G401 (cell line): ENCODE measurements at regions not wholly inside any gene's neighbourhood (a gene's known extent, or its start where the extent isn't known, plus 50 kb on each side); places are given as distances from the start of the nearest gene placed in this dataset.

Experiments used
- DNase-seq: peaks from one replicate; pipeline ENCODE4 v3.0.0-alpha.2; 2015; ENCODE audit warnings: low spot score
- in situ Hi-C: cut with HindIII; loops from 2 replicates; pipeline ENCODE4 v1.10.0; 2016; ENCODE audit warnings: low sequenced_read_pairs, mixed read lengths

- DNase-seq, result no peak
- in situ Hi-C loops, result no loop called here
These were observed 370.3 kb upstream of the ADGRL2 start for GRCh38 chr1:81430236-81430938.

GRCh38 chr1:81428998-81429397 lies 371.7 kb upstream of the ADGRL2 start:
- in situ Hi-C loops, result no loop called here

DNA sequence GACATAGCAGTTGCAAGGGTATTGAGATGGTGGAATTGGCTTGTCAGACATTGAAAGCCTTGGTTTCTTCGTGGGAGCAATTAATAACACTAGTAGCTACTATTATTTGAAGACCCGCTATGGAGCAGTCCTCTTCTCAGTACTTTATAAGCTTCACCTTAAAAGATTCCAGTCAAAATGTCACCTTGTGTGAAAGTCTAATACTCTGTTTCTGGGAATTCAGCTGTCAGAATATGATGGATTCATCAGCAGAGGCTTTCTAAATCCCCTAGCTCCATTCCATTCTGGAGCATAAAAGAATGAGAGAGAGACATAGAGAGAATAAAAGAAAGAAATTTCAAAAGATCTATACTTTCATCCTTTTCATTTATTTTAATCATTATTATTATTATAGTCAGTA lies 375.9 kb upstream of the ADGRL2 start:
- in situ Hi-C loops, result no loop called here
- no peak for DNase-seq

More at GRCh38 chr1:81428998-81429397, 371.7 kb upstream of the ADGRL2 start:
- DNase-seq, result no peak

DNA sequence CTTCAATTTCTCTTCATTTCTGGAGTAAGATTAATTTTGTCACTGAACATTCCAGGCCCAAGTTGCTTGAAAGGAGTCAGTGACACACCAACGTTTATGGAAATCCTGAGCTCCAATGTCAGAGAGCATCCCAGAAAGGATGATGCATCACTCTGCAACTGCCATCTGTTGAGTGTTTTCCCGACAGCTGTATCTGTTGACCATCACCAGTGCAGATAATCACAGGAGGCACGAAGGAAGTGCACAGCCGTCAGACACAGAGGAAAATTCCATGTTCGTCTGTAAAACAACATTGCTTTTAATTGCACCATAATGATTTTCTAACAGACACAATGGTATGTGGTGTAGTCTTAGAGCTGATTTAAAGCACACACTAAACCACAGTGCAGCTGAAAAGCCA lies 376.7 kb upstream of the ADGRL2 start:
- in situ Hi-C loops, result no loop called here
- DNase-seq, result no peak

DNA sequence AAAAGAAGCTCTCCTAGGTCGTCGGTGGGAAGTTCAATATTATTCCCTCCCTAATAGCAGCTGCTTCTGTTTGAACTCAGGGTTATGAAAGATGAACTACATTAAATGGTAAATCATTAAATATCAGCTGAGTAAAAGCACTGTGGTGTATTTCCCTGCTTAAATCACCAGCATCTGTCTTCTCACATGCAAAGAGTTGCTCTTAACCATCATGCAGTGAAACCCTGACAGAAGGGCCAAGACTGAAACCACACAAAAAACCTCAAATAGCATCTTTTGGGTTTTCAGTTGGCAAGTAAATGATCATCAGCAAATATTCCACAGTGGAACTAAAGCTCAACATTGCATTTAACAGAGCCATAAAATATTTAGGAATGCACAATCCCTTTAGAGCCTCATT lies 380.0 kb upstream of the ADGRL2 start:
- in situ Hi-C loops, result no loop called here
- DNase-seq, result no peak

DNA sequence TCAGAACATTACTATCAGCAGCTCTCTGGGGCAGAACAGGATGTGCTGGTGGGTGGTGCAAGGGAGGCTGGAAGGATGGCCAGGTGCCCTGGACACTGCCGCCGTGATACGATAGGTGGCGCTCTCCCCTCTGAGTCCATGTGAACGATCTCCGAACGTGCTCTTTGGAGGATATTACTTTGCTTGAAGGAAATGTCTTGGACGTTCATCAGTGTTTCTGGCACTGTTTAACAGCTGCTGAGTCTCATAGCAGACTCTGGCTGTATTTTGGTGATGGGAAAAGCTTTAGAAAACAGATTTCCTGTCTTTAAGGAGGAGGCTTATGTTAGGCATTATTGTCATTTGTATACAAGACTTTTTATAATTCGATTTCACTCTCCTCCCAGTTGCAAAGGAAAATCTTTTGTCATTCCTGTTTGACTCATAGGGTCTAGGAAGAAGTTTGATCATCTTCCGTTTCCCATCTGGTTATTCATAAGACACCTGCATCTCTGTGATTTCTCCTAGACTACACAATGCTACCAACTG lies 386.2 kb upstream of the ADGRL2 start:
- DNase-seq, result peak; percentile 6
- in situ Hi-C loops, result no loop called here

GRCh38 chr1:81412954-81413353 lies 387.8 kb upstream of the ADGRL2 start:
- DNase-seq, result no peak
- in situ Hi-C loops, result no loop called here

- DNase-seq, result no peak
These were observed 389.8 kb upstream of the ADGRL2 start for GRCh38 chr1:81410941-81411340.

DNA sequence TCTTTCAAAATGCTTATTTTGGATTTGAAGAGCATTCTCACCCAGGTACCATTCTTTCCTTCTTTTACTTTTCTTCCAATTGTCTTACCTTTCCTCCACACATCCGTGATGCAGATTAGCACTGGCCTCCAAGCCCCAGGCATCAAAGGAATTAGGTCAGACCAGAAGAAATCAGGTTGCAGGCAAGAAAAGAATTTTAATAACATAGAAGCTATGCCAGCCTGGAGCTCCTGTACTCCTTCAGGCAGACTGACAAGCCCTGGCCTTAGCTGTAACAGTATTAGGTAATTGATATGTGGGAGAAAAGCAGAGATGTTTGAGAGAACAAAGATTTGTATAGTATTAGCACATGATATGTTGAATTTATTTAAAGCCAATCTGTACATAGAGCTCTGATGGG lies 390.4 kb upstream of the ADGRL2 start:
- DNase-seq, result peak; percentile 9
- in situ Hi-C loops, result no loop called here

More at GRCh38 chr1:81410941-81411340, 389.8 kb upstream of the ADGRL2 start:
- in situ Hi-C loops, result no loop called here

- no peak for DNase-seq
- in situ Hi-C loops, result no loop called here
These were observed 390.9 kb upstream of the ADGRL2 start for GRCh38 chr1:81409780-81410274.

DNA sequence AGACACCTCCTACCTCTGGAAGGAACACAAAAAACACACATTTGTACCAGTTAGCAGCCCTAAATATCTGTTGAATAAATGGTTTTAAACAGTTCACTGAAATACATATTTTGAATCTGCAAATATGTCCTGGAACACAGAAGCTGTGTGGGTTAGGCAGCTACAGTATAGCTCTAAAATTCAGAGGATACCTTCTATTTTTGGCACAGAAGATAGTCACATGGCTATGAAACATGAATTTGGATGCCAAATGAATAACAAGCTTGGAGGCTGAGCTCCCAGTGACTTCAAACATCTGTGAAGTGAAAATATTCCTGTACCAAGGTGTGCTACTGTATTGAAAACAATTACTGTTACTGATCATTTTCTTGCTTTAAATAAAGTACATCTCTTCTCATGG lies 391.5 kb upstream of the ADGRL2 start:
- in situ Hi-C loops, result no loop called here

DNA sequence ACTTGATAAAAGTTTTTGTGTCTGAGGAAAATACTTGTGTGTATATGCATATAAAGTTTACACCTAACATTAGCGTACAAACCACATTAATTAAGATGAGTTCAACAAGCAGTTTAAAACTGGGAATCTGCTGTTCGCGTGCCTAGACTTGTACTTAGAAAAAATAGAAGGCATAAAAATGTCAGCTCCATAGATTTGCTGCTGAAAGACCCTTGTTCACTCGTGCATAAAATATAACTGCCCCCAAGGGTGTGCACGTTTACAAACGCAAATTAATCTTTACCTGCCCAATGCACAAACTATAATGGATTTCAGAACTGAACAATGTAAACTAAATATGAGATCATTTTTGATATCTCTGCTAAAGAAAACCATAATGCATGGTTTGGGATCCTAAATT lies 392.3 kb upstream of the ADGRL2 start:
- in situ Hi-C loops, result no loop called here

More for the DNA sequence above, 391.5 kb upstream of the ADGRL2 start:
- no peak for DNase-seq

GRCh38 chr1:81407000-81407821 lies 393.5 kb upstream of the ADGRL2 start:
- no peak for DNase-seq
- in situ Hi-C loops, result no loop called here

More for the DNA sequence above, 392.3 kb upstream of the ADGRL2 start:
- DNase-seq, result no peak

DNA sequence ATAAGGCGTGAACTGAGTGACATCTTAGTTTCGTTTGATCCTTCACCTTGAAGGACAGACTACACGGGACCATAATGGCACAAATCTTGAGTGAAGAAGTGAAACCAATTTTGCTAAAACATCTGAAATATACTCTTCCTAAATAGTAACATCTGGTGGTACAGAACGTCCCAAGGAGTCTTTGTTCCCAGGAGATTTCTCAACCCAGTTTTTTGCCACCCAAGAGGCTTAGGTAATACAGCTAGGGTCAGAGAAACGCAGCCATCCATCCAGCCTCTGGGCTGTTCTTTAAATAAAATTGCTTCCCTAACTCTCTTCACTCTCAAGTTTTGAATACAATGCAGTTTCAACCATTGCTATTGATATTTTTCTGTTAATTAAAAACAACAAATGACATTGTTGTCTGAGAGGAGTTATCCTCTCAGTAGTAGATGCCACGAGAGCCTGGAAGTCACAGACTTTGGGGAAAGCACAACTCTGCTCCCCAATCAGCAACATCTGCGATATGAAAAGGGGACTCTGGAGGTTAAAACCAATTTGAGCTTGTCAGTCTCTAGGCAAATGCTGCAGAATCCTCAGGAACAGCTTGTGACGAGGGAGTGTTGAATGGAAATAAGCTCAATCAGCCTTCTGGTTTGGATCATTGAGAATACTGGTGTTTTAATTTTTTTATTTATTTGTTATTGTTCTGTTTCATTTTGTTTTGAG lies 394.3 kb upstream of the ADGRL2 start:
- no peak for DNase-seq
- in situ Hi-C loops, result no loop called here

DNA sequence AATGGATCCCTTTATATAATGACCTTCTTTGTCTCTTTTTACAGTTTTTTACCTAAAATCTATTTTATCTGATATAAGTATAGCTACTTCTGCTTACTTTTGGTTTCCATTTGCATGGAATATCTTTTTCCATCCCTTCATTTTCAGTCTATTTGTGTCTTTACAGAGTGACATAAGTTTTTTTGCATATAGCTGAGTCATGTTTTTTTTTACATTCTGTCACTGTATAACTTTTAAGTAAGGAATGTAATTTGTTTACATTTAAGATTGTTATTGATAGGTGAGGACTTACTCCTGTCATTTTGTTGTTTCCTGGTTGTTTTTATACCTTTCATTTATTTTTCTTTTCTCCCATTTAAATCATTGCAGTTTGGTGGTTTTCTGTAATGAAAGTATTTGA lies 402.7 kb upstream of the ADGRL2 start:
- in situ Hi-C loops, result no loop called here
- DNase-seq, result no peak

DNA sequence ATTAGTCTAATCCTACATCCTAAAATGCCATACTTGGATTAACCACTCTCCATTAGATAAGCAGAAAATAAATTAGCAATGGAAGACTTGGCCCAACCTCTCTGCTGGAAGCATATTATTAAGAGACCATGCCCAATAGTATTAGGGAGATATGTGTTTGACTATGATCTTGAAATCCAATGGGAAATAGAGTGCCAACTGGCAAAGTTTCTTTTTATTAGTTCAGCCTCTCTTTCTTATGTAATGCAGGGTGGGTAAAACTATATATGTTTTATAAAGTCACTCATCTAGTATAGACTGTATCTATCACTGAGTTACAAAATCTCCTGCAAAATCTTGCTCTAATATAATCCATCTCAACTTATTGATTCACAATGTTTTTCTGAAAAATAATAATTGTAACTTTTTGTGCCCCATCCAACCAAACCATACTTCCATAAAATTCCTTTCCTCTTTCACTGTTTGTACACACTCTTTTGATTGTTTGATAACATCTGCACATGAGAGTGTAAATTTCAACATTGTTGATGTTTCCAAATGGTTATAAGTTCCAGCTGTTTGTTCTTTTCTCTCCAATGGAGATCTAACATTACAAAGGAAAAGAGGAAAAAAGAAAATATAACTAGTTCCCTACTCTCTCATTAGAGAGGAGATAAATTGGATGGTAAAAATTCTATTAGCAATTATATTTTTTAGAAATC lies 408.1 kb upstream of the ADGRL2 start:
- in situ Hi-C loops, result no loop called here
- DNase-seq, result no peak

DNA sequence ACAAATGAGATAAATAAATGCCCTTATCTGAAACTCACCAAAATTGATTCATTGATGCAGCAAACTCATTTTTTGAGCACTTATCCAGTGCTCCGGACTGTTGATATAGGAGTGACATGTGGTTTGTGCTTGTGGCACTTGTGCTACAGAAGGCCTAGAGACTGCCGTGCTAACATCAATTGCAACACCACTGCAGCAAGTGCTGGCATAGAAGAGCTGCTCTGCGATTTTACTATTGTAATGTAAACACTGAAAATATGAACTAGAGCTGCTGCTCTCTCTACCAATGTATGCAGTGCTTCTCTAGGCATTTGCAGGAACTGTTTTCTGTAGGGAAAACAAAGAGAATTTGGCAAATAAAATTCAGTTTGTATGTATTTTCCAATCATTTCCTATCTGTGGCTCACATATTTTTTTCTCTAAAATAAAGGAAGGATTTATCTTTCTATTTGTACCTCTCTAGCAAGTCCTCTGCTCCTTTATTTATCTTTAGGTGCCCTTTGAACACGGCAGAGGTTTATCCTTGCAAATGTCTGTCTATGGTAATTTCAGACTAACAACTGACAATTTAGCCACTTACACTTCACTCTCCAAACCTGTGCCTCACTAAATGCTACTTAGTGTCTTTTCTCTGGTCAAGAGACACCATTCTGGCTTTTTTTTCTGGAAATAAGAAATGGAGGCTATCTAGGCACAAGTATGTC lies 409.5 kb upstream of the ADGRL2 start:
- in situ Hi-C loops, result no loop called here
- no peak for DNase-seq

DNA sequence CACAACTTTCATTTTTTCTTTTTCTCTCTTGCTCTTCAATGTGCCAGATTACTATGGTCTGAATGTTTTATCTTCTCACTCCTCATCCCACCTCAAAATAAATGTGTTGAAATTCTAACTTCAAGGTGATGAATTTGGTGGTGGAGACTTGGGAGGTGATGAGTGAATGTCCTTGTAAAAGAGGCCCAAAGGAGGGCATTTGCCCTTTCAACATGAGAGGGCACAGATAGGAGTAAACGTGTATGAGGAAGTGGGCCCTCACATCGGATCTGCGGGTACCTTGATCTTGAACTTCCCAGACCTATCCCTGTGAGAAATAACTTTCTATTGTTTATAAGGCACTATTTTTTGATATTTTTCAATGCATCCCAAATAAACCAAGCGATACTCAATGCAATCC lies 412.3 kb upstream of the ADGRL2 start:
- in situ Hi-C loops, result no loop called here
- DNase-seq, result no peak
